Myocyte (in vitro differentiated cells): ENCODE measurements at regions not wholly inside any gene's neighbourhood (a gene's known extent, or its start where the extent isn't known, plus 50 kb on each side); places are given as distances from the start of the nearest gene placed in this dataset.

Experiments
- DNase-seq: peaks from one replicate; pipeline ENCODE4 v3.0.0-alpha.2; 2012; ENCODE audit warnings: low read depth

DNA sequence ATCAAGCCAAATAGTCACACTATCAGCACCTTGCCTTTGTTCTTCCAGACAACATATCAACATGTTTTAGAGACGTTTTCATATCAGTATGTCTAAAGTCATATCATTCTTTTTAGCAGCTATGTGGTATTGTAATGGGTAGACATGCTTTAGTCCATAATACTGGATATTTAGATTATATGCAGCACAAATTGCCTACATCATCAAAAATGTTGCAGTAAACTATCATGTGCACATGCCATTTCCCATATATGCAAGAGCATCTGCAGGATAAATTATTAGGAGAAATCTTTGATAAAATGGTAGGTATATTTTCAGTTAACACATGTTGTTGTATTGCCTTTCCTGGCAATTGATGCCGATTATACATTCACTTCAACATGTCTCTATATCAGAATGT, 636.5 kb downstream of the XIRP2 start:
- no peak for DNase-seq

DNA sequence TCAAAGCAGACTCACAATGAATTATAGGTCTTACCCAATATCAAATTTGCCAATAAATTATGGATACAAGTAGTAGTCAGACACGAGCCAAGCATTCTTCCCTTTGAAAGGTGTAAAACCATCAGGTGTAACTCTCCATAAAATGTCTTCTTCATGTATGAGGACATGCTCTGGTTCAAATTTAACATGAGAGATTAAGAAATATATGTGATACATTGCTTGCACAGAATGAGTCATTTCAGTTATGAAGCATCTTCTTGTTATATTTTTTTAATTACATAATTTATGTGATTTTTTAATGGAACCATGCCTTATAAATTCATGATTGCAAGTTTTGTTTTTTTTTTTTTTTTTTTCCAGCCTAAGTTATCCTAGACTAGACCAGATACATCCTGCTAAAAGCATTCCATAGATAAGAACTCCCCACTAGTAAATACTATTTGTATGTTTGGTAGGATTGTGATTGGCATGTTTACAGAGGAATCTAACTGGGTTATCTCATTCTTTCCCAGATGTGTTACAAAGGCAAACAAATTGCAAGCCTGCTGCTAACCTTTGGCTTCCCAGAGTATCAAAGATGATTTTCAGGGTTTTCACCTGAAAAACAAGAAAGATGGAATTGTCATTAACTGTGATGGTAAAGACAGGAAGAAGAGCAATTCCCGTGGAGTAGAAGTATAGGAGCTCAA, 621.9 kb downstream of the XIRP2 start:
- no peak for DNase-seq

DNA sequence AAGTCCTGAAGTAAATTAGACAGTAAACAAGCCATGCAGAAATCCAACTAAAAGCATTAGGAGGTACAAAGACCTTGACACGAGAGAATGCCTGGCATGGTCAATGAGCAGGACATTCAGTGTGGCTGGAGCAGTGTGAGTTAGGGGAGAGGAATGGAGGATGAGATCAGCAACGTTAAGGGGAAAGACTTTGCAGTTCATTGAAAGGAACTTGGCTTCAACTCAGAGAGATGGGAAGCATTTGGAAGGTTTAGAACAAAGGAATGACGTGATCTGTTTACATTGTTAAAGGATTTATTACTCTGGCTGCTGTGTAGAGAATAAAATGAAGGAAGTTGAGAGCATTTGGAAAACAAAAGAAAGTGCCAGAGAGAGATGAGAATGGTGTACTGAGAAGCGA, 621.3 kb downstream of the XIRP2 start:
- no peak for DNase-seq

DNA sequence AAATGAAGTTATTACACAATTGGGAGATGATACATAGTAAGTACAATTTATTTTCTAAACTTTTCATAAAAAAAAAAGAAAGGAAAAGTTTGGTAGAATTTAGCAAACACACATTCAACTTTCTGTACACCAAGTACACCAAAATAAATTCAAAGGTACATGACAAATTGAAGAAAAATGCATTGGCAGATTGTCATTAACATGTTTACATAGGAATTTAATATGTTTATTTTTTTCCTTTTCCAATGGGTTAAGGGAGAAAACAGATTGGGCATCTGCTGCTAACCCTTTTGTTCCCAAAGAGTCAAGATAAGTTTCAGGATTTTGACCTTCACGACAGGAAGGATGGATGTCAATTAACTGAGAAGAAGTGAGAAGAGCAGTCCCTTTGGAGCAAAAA, 620.4 kb downstream of the XIRP2 start:
- DNase-seq = no peak

DNA sequence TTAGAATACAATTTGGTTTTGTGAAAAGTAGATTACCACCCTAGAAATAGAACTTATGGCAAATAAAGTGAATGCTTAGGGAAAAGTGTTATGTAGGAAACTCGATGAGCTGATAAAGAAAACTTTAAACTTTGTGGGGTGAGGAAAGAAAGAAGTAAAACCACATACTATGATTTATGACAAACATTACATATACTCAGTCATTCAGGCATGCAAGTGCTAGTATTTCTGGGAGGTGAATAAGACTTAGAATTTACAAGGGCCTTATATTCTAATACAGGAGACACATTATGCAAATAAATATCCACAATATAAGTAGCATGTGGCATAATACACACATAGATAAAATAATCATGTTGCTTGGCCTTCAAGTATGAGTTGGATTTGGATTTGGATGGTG, 618.1 kb downstream of the XIRP2 start:
- DNase-seq = no peak

DNA sequence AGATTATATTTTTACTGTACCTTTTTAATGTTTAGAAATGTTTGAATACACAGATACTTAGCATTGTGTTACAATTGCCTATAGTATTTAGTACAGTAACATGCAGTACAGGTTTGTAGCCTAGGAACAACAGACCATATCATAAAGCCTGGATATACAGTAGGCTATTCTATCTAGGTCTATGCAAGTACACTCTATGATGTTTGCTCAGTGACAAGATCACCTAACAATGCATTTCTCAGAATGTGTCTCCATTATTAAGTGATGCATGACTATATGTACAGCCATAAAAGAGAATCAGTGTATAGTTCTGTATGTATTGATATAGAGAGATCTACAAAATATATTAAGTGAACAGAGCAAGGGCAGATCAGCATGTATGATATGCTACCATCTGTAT, 616.4 kb downstream of the XIRP2 start:
- no peak for DNase-seq

DNA sequence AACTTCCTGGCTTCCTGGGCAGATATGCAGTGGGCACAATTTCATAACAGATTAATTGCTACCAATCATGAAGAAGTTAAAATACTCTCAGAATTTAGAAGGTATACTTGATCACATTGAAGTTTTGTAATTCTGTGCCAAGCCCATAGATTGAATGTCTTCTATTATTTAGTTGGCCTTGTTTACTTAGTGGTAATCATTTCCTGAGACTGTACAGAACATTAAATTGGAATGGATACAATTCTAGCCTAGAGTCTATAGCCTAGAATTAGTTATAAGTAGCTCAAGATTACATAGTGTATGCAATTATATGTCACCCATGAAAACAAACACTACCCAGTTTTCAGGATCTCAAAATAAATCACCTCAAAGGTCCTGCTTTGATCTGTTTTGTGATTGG, 615.8 kb downstream of the XIRP2 start:
- no peak for DNase-seq

DNA sequence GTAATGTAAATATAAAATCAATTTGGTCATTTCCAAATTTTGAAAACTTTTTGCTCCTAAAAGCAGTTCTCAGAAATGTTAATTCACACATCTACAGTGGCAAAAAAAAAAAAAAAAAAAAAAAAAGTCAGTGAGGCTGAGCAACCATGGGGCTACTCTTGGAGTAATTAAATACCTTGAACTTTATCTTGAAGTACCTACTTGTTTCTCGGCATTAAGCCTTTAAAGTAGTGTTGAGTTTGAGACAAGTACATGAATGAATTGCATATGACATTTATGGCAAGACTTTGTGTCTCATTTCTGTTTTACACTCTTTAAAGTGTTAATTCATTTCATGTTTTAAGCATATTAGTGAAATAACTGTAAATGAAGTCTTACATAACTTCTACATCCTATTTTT, 613.3 kb downstream of the XIRP2 start:
- DNase-seq = no peak

DNA sequence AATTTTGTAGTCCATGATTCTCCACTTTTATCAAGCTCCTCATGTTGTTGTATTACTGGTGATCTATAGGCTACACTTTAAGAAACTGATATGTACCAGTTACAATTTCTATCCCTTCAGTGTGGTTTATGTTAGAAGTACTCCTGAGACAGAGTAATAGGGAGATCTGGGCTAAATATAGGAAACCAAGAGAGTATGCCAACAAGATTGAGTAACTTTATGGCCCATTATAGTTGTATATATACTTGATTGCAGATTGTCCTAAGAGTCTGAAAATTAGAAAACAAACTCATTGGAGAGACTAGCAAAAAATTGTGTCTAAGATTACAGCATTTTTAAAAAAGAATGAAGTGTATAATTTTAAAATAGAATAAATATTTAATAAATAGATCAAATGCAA, 605.6 kb downstream of the XIRP2 start:
- DNase-seq = no peak

DNA sequence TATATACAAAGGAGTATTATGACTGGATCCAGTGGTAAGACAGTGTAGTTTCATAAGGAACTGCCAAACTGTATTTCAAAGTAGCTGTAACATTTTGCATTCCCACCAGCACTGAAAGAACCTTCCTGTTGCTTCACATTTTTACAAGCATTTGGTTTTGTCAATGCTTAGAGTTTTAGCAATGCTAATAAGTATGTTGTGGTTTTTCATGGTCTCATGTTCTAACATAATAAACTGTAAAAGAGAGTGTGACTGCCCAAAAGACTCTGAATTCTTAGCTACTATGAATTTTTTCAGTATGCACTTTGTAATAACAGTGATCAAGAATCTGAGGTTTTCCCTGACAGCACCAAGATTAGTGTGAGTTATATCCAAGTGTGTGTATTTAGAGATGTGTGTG, 604.2 kb downstream of the XIRP2 start:
- no peak for DNase-seq

DNA sequence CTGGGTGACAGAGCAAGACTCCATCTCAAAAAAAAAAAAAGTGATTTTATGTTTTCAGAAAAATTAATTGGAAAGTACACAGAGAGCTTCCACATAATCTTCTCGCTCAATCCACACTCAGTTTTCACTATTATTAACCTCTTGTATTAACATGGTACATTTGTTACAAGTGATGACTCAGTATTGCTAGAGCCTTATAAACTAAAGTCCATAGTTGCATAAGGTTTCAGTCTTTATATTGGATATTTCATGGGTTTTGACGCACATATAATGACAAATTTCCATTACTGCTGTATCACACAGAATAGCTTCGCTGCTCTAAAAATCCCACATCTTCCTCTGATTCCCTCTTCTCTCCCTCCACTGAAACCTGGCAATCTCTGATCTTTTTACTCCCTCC, 603.5 kb downstream of the XIRP2 start:
- no peak for DNase-seq

DNA sequence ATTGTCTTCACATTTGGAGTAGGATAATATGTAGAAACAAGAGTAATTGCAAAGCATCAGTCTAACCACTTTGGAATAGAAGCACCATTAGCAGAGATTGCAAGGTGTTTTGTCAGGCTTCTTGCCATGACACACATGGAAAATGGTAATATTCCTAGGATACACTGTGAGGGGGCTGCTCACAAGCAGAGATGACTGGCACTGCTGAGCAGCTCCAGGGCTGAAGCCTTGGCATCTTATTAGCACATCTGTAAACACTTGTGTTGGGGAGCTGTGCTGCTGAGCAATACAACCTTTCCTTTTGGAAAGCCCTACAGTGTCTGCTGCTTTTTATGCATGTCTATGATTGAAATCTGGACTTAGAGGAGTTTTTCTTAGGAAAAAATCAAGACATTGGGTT, 602.2 kb downstream of the XIRP2 start:
- no peak for DNase-seq

DNA sequence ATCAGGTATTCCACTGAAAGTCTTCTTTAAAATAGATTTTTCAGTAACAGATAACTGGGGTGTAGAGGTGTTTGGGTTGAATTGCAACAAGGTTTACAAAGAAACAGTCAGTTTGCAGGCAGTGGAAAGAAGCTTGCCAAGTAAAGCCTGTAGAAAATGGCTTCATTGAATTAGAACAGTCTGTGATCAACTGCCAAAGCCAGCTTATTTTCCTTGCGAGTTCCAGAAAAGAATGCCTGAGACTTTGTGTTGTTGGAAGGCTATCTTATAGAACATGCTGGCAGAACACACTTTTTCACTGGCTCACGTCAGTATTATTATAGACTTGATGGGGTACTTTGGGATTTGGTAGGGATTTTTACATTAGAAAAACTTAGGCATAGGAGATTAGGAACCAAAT, 601.0 kb downstream of the XIRP2 start:
- DNase-seq = no peak

DNA sequence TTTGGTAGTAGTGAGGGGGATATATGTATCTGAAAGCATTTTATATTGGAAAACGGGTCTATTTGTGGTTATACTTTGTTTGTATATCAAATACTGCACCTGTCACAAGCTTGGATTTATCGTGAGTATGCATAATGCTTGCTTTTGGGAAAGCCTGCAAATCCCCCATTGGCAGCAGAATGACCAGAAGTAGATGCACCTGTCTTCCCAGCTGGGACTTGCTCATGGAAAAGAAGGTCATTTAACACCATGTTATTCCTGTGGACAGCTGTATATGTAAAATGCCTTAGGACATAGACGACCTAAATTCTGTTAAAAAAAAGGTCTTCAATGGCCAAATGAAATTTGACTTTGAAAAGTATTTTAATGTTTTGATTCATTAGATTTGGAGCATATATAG, 599.4 kb downstream of the XIRP2 start:
- DNase-seq = peak; percentile 53

DNA sequence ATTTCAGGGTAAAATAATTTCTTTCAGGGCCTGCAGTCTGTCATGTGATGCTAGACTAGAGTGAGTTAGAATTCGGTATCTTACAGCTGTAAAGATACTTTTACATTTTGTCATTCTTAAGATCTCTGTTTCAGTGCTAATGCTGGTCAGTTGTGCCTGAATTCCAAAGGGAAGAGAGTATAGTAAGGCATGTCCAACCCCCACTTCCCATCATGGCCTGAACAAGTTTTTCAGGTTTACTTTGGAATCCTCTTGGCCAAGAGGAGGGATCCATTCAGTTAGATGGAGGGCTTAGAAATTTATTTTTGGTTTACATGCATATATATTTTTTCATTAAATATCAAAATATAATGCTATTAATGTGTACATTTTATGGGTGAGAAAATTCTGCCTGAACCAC, 596.6 kb downstream of the XIRP2 start:
- DNase-seq = no peak

DNA sequence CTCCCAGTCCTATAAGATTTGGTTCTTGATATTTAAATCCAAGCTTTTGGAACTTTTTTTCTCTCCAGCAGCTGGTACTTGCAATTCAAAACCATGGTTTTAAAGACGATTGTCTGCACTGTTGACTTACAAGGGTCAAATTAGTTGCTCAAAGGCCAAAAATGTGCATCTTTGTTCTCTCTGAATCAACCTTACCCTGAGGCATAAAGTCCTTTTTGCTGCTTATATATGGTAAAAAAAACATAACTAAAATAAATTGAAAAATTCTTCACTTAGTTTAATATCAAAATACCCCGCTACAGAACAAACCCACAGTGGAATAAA, 592.7 kb downstream of the XIRP2 start:
- DNase-seq = no peak

DNA sequence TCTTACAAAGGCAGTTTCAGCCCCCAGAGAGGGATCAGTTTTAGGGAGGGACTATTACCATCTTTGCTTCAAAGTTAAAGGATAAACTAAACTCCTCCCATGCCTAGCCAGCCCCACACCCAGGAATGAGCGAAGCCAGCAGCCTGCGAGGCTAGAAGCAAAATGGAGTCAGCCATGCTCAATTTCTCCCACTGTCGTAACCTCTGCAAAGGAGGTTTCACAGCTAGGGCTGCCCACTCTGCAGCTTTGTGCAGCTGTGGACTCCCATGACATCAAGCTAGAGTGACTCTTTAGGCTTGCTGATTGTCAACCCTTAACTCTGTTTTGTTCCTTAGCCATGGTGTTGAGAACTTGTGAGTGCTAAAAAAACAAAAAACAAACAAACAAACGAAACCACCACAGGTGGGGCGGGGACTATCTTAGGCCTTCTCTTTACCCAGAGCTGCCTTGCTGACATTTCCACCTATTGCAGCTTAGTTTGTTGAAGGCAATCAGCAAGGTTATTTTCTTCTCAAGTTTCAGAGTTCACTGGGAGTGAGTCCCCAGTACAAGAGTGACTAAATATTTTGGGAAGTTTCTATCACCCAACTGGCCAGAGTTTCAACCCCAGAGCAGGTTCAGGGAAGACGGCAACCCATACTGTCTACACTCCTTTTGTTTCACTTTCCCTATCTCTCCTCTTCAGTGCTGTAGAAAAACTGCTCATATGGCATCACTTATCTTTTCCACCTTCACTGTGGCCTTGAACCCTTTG, 592.1 kb downstream of the XIRP2 start:
- DNase-seq = peak; percentile 1

DNA sequence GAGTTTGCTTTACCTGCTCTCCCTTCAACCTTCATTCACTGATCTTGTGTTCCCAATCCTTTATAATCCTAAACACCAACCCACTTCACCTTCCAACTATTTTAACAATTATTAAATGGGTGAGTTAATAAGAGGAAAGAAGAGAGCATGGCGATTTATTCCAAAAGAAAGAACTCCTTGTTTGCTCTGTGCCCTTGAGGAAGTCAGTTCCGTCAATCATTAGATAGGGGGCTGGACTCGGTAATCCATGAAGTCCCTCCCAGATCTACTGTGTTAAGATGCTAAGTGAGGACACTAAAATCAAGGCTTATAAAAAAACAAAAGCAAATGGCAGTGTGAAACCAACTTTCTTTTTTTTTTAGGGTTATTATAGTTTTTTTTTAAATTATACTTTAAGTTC, 589.9 kb downstream of the XIRP2 start:
- no peak for DNase-seq

DNA sequence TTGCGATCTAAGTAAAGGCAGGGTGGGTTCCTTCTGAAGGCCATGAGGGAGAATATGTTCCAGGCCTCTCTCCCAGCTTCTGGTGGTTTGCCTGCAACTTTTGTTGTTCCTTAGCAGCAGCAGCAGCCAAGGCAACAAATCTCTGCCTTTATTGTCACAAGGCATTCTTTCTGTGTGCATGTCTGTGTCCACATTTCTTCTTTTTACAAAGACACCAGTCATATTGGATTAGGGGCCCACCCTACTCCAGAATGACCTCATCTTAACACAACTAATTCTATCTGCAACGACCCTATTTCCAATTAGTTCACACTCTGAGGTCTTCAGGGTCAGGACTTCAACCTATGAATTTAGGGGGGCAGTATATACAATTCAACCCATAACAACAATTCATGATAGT, 587.5 kb downstream of the XIRP2 start:
- no peak for DNase-seq

DNA sequence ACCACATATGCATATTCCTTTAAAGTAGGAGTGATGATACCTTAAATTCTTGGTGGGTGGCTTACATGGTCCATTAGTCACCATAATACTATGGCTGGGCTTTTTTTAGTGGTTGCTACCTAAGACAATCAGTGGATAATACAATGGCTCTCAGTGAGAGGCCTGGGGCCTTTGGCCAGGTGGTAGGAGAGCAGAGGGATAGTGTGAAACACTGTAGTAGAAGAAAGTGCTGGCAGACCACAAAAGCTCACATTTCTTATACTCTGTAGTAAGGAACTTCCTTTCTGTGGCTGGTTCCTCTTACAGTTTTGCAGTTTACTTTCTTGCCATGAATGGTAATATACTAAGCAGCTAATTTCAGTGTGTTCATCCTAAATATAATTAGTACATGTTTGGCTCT, 583.5 kb downstream of the XIRP2 start:
- DNase-seq = no peak

DNA sequence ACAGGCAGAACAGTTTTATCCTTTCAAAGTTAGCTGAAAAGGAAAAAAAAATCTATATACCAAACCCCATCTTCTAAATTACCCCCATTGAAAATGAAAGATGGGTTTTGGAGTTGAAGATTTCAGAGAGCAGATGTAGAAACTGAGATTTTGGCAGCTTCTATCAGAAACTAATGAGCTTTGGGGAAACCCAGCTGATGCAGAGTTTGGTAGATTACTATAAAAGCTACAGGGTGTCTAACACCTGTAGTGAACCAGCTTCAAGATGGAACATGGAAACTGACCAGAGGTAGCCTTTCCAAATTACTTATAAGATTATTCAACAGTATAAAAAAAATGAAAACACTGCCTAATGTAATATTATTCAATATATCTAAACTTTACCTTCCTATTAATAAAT, 583.1 kb downstream of the XIRP2 start:
- DNase-seq = no peak

DNA sequence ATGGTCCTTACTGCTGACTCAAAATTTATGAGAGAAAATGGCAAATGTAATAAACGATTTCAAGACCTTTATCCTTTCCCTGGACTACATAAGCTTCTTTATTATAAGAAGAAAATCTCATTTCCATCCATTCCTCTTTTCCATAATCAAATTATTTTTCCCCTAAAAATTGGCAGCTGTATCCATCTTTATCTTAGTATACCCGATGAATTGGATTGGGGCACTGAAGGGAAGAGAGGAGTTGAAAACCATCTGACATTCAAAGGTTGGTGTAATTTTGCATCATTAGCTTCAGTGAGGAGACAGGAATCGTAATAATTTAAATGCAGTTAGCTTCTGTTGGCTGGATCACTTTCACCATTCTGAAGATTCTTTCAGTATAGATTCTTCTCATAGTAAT, 574.1 kb downstream of the XIRP2 start:
- no peak for DNase-seq

DNA sequence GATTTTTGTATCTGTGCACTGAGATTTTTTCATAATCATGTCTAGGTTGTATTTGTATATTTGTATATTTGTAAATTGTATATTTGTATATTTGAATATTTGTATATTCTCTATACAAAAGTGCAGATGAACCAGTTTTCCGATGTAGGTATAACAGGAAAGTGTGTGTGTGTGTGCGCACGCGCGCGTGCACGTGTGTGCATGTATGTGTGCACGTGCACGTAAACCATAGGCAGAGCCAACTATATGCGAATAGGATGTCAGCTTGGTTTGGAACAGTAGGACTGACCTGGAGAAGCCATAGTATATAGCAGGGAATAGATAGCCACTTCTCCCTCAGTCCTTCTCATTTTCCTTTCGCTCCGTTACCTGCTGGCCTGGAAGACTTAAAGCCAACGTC, 565.8 kb downstream of the XIRP2 start:
- no peak for DNase-seq
